OCI-LY3 (cell line): ENCODE measurements at regions not wholly inside any gene's neighbourhood (a gene's known extent, or its start where the extent isn't known, plus 50 kb on each side); places are given as distances from the start of the nearest gene placed in this dataset.

ENCODE experiments used
- EZH2phosphoT487 ChIP-seq: fragments of 200-600 bp; shearing (Covaris generic); IDR thresholded peaks from 2 replicates; pipeline ENCODE4 v1.6.1; 2018; ENCODE audit warnings: antibody characterized with exemption, mixed run types, low read depth
- TF ChIP-seq, protein P1 (sequence below): fragments of 200-600, 300-600 bp; sonication (generic); IDR thresholded peaks from 2 replicates; pipeline ENCODE4 v1.5.1; 2014; ENCODE audit warnings: antibody characterized with exemption, low read length, low read depth

DNA sequence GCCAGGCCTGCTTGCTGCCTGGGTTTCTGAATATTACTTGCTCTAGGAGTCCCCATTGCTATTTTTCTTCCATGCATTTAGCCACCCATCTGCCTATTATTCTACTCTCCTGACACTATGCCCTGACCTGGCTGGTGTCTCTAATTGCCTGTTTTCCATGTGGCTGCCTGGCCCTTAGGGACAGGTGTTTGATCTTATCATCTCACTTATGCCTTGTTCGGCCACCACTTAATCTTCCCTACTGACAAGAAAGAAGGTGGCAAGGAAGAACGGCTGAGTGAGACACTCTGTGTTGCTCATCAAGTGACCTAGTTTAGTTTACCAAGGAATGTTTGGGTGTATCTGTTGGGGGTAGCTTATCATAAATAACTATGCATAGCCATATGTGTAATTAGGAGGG, 50.4 kb upstream of the RAPH1 start:
- TF ChIP-seq, protein P1, sequence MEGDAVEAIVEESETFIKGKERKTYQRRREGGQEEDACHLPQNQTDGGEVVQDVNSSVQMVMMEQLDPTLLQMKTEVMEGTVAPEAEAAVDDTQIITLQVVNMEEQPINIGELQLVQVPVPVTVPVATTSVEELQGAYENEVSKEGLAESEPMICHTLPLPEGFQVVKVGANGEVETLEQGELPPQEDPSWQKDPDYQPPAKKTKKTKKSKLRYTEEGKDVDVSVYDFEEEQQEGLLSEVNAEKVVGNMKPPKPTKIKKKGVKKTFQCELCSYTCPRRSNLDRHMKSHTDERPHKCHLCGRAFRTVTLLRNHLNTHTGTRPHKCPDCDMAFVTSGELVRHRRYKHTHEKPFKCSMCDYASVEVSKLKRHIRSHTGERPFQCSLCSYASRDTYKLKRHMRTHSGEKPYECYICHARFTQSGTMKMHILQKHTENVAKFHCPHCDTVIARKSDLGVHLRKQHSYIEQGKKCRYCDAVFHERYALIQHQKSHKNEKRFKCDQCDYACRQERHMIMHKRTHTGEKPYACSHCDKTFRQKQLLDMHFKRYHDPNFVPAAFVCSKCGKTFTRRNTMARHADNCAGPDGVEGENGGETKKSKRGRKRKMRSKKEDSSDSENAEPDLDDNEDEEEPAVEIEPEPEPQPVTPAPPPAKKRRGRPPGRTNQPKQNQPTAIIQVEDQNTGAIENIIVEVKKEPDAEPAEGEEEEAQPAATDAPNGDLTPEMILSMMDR: no peak
- TF ChIP-seq EZH2phosphoT487: no peak
